K562 (cell line): ENCODE measurements at regions not wholly inside any gene's neighbourhood (a gene's known extent, or its start where the extent isn't known, plus 50 kb on each side); places are given as distances from the start of the nearest gene placed in this dataset.

Experiments used
- ATF7 ChIP-seq: fragments of 450-650 bp; IDR thresholded peaks from 2 replicates; pipeline ENCODE4 v1.7.1; 2014; ENCODE audit warnings: mild to moderate bottlenecking, moderate library complexity
- CBFA2T3 ChIP-seq: fragments of 450-650 bp; IDR thresholded peaks from 2 replicates; pipeline ENCODE4 v1.6.1; 2017
- FOXP4 ChIP-seq: sonication (generic); formaldehyde crosslinking; IDR thresholded peaks from 2 replicates; pipeline ENCODE4 v1.8.0; 2022; ENCODE audit warnings: mild to moderate bottlenecking, missing genetic modification reagents, borderline replicate concordance
- HEY1 ChIP-seq: fragments of 250-450 bp; sonication (Bioruptor Pico); IDR thresholded peaks from 2 replicates; pipeline ENCODE4 v1.5.0; 2020; ENCODE audit warnings: mild to moderate bottlenecking, moderate library complexity, borderline replicate concordance
- PRDM10 ChIP-seq: fragments of 450-650 bp; IDR thresholded peaks from 2 replicates; pipeline ENCODE4 v1.6.1; 2018; ENCODE audit not compliant: partially characterized antibody
- SAFB2 ChIP-seq: fragments of 200-400 bp; formaldehyde crosslinking; IDR thresholded peaks from 2 replicates; pipeline ENCODE4 v1.6.1; 2018; ENCODE audit warnings: borderline replicate concordance, low read length, low read depth, moderate library complexity; ENCODE audit not compliant: severe bottlenecking
- SAP30 ChIP-seq: fragments of 200-600 bp; sonication (generic); IDR thresholded peaks from 2 replicates; pipeline ENCODE4 v1.6.1; 2012; ENCODE audit warnings: borderline replicate concordance, low read depth, mild to moderate bottlenecking, moderate library complexity, low read length, control low read depth, inconsistent platforms; ENCODE audit not compliant: insufficient read depth, poor library complexity, severe bottlenecking
- TSHZ1 ChIP-seq: fragments of 250-450 bp; sonication (Bioruptor Pico); IDR thresholded peaks from 2 replicates; pipeline ENCODE4 v1.4.0; 2020; ENCODE audit warnings: mild to moderate bottlenecking, moderate library complexity
- USF2 ChIP-seq: sonication (generic); formaldehyde crosslinking; IDR thresholded peaks from 2 replicates; pipeline ENCODE4 v1.5.0; 2020; ENCODE audit warnings: missing genetic modification reagents
- ZNF121 ChIP-seq: sonication (generic); formaldehyde crosslinking; conservative IDR thresholded peaks from 2 replicates; pipeline ENCODE4 v1.8.0; 2022; ENCODE audit warnings: missing genetic modification reagents
- ZNF146 ChIP-seq: IDR thresholded peaks from one replicate; pipeline ENCODE4 v1.6.1; 2018; ENCODE audit warnings: missing compliant biosample characterization; ENCODE audit not compliant: unreplicated experiment
- ZNF511 ChIP-seq: sonication (generic); formaldehyde crosslinking; IDR thresholded peaks from 2 replicates; pipeline ENCODE4 v1.8.0; 2022; ENCODE audit warnings: mild to moderate bottlenecking, missing genetic modification reagents
- ZNF639 ChIP-seq, 2 experiments: fragments of 200-800 bp in 1 of 2; sonication (Bioruptor generic) in 1 of 2; sonication (generic) in 1 of 2; formaldehyde crosslinking in 1 of 2; IDR thresholded peaks in 1 of 2; conservative IDR thresholded peaks in 1 of 2; 2 replicates each; pipeline versions ENCODE4 v1.5.0 to v1.6.1; 2016 to 2020; ENCODE audit warnings: missing compliant biosample characterization in 1 of 2, missing genetic modification characterization in 1 of 2, missing genetic modification reagents in 1 of 2

- TF ChIP-seq PRDM10 (no peak), SAP30 (no peak), ZNF121 (CRISPR knock-in tag) (no peak), SAFB2 (no peak), FOXP4 (CRISPR knock-in tag) (no peak), CBFA2T3 (no peak), ZNF146 (CRISPR knock-in tag) (no peak), TSHZ1 (CRISPR knock-in tag) (no peak), ZNF511 (CRISPR knock-in tag) (no peak), USF2 (CRISPR knock-in tag) (no peak), ATF7 (no peak), HEY1 (CRISPR knock-in tag) (no peak), ZNF639 (CRISPR knock-in tag; conservative IDR thresholded peaks at IDR 0.05 in 1 of 2, IDR thresholded peaks at IDR 0.05 in 1 of 2) (no peak)
Measured at GRCh38 chr21:32826329-32827167, 55.0 kb upstream of the PAXBP1 start (continued).
